Activated CD4-positive, CD25-positive, alpha-beta regulatory T cell (primary cell): ENCODE measurements at regions not wholly inside any gene's neighbourhood (a gene's known extent, or its start where the extent isn't known, plus 50 kb on each side); places are given as distances from the start of the nearest gene placed in this dataset.
"Not testable (repeated sequence)": the region's sequence is repeated elsewhere in the genome, so short reads cannot be mapped to it uniquely, and the experiment has no call there.

Experiments used
- DNase-seq, 4 experiments: peaks; one replicate each; lab custom pipeline; 2025; lab: John Stamatoyannopoulos, UW

DNA sequence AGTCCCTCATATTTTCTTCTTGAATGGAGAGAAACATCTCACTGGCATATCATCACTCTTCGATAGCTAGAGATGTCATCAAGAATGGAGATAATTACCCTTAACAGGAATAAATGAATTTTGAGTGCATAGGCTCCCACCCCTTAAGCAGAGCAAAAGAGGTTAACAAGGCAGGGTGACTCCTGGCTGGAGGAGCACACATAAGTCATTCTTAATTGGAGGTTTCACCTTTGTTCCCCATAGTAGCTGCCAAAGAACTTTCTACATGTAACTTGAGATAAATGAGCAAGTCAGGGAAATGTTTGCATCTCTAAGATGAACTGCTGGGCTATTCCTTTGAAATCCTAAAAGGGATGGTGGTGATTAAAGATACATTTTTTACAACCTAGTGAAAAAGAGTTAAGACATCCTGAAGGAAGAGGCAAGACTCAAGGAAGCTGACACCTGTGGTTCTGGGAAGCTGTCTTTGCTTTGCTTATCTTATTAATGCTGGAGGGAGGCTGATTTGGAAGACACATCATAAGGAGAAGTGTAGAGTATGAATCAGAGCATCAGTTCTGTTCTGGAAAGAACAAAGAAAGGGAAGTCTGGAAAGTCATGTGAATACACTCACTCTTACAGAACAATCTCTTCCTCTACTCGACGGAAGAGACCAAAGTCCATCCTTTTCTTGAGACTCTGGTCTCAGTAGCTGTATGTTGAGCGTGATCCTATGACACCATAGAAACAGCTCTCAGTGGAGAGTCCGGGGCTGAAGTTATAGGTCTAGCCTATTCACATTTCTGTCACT, 326.3 kb downstream of the OSTF1 start:
- DNase-seq: no peak

DNA sequence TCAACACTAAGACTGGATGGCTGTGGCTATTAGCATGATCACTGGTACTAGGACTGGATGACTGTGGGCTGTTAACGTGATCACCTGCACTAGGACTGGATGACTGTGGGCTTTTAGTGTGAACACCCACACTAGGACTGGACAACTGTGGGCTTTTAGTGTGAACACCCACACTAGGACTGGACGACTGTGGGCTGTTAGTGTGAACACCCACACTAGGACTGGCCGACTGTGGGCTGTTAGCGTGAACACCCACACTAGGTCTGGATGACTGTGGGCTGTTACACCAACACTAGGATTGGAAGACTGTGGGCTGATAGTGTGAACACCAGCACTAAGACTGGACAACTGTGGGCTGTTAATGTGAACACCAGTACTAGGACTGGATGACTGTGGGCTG, 329.2 kb downstream of the OSTF1 start:
- DNase-seq: no peak

DNA sequence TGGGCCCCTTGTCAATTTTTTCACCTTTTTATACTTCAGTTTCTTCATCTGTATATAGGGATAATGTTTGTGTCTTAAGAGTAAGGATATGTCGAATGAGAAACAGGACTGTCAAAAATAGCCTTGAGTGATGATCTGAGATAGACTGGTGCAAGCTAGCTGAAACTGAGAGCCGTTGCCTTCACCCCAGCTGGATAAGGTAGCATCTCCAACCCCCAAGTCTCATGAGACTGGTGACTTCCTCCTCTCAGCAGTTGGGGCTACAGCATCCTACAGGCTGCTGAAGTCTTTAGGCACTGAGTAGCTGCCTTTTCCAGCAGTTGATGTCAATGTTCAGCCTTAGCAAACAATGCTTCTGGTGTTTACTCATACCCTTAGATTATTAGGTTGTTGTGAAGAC, 330.2 kb downstream of the OSTF1 start:
- DNase-seq: no peak

DNA sequence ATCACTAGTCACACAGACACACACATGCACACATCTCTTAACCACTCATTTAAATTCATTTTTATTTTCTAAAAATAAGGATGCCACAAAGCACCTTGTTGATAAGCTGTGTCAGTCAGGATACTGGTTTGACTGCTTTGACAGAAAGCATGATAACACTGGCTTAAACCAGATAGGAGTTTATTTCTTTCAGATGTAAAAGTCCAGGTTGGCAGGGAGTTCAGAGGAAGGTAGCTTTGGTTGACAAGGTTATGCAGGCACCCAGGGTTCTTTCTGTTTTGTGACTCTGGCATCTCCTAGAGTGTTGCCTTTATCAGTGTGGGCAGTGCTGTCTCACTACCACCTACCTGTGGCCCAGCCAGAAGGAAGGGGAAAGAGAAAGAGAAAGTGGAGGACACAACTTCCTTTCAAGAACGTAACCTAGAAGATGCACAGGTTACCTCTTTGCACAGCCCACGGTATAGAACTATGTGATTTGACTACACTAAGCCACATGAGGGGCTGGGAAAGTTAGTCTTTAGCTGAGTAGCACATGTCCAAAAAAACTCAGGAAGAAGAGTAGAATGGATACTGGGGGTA, 334.7 kb downstream of the OSTF1 start:
- no peak for DNase-seq

DNA sequence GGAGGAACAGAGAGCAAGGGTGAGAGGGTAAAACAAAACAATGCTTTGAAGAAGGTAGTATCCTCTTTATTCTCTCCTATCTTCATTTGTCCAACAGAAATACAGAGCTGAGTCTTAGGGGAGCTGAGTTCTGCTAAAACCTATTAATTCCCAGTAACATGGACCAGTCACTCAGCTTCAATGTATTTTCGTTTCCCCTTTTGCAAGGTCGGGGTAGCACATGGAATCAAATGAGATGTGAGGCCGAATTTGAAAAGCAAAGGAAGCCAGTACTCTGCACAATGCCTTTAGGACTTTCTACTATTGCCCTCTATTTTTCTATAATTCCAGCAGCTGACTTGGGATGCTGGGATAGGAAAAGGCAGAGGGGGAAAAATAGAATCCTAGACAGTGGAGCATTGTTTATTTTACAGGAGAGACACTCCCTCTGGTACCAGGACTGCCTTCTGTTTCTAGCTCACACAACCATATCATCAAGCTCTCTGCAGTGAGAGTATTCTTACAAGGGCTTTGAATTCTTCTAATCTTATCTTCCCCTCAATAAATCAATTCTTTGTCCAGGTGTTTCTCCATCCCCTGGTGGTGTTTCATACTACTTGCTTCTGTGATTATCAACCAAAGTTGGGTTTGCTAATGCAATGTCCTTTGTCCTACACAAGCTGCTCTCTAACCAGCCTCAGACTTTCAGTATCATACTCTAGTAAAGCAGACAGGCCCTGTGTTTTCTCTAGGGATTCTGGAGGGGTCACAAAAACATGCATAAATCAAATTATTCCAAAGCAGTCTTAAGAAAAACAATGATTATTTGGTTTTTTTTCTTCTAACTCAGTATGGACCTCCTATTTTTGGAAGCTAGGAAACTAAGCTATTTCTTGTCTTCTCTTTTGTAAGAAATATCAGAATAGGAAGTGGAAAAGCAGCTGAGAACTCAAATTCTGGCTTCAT, 341.5 kb downstream of the OSTF1 start:
- DNase-seq: no peak

DNA sequence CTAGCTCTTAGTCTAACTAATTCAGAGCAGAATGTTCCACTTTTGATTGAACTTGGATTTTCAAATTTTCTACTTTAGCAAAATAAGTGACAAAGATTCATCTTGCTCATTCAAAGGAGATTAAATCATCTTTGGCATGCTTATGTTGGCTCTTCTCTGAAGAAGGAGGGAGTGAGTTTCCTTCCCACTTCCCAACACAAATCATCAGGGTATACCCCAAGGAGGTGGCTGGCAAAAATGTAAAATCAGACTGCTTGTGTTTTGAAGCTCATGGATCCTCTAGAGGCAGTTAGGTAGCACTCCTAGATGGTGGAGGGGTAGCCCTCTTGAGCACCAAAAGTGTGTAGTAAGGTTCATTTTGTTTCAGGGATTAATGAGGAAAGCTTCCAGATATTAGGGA, 343.1 kb downstream of the OSTF1 start:
- DNase-seq: no peak

DNA sequence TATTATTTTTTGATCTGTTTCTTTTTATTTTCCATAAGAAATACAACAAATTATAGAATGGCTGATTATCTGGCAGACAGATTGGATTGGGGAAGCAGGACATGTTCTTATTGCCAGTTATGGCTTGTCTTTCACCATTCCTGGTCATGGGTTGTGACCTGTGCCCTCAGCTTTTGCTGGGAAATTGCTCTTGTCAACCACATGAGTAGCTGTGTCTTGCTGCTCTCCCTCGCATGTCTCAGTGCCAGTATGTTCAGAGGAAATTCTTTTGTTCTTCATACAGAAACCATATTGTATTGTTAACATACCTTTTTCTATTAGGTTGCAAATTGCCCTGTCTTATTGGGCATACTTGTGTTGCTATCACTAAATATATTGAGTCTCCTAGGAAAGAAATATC, 344.1 kb downstream of the OSTF1 start:
- no peak for DNase-seq

DNA sequence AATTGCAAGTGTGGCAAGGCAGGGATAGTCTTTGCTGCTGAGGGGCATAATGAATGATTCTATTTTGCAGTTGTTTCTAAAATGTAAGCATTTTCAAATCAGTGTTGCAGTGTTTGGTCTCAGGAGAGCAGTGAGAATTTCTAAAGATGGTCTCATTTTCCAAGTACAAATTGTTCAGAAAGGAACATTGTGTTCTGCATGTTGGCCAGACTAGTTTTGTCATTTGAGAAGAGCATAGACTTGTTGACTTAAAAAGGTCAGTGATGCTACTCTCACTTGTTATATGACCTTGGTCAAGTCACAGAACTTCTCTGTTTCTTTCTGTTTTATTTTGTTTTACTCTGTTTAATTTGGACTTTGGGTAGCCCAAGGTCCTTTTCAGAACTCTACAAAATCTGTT, 344.6 kb downstream of the OSTF1 start:
- no peak for DNase-seq

DNA sequence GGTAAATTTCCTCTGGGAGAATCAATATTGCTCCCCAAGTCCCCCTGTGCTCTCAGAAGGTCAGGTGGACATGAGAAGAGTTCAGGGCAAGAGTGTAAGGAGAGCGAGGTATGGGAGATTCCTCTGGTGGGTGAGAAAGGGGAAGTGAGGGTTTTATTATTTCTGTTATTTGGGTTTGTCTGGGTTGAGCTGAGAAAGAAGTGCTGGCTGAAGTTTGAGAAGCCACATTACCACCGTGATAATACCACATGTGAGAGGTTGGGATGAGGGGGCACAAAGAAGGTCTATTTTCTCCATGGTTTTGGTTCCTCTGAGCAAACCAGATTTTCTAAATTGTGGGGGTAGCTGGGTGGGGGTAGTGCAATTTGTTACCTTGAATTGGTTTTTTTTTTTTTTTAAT, 350.4 kb downstream of the OSTF1 start:
- DNase-seq: no peak

DNA sequence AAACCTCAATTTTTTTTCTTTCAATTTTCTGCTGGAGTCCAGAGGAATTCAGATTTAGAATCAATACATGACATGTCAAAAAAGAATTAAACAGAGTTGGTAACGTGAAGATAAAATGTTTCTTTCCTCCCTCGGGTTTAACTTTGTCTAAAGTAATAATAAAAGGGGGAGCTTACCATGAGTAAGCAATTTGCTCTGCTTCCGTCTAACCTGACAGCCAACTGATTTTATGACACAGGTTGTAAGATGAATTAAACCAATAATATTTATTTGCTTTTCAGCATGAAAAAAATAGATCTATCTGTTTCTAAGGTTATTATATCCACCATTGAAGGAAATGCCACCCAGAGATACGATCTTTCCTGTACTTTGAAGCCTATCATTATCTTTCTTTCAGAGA, 352.6 kb downstream of the OSTF1 start:
- DNase-seq: no peak

DNA sequence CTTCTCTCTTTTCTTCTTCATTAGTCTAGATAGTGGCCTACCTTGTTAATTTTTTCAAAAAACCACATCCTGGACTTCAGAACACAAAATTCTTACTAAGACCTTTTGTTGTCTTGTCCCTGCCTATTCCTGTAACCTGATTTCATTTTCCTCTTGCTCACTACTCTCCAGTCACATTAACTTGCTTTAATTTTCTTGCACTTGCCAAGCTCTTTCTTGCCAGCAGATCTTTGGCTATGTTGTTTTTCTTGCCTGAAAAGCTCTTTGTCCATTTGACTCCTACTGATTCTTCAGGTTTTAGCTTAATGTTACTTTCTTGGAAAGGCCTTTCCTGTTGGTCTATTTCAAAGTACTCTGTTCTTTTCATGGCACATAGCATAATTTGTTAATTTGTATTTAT, 356.8 kb downstream of the OSTF1 start:
- DNase-seq: no peak

DNA sequence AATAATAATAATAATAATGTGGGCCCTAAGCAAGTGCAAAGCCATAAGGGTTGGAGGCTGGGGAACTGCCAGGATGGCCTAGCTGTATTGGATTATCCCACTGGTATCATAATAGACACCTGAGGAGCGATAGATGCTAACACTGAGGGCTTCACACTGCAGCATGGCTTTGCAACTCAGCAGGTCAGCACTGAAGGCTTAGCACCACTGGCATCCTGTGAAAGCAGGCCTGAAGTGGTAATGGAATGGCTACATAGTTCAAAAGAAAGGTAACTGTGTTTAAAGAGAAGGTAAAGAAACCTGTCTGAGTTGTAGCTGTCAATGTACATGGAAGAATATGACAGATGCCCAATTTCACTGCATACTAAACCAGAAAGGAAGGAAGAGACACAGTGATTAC, 359.0 kb downstream of the OSTF1 start:
- DNase-seq: no peak

DNA sequence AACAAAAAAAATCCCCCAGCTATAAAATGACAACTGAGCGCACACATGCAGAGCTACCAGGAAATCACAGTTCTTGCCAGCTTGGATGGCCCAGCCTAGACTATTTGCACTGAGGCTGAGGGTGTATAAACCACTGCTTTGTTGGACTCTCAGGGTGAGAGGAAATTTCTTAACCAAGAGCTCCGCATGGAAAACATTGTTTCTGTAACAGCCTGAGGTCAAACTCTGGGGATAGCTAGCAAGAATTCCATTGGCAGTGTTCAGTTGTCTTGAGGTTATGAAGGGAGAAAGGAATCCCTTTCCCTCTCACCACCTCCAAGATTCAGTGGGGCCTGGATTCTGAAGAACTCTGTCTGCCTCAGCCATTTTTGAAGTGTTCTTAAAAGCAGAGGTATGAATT, 360.0 kb downstream of the OSTF1 start:
- DNase-seq: no peak

DNA sequence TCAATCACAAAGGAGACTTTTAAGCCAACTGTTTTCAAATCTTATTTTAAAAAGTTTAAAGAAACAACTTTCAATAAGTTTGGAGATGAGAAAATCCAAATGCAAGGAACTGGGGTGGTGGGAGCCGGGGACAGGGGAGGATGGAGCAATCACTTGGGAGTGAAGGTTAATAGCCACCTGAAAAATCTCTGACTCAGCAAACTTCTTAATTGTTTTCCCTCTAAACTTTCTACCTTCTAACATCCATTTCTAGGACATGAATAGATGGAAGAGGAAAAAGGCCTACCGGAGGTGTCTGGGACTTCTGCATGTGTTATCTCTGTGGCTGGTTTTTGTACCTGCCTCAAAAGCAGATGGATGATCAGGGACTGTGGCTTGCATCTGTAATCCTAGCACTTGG, 360.6 kb downstream of the OSTF1 start:
- no peak for DNase-seq

DNA sequence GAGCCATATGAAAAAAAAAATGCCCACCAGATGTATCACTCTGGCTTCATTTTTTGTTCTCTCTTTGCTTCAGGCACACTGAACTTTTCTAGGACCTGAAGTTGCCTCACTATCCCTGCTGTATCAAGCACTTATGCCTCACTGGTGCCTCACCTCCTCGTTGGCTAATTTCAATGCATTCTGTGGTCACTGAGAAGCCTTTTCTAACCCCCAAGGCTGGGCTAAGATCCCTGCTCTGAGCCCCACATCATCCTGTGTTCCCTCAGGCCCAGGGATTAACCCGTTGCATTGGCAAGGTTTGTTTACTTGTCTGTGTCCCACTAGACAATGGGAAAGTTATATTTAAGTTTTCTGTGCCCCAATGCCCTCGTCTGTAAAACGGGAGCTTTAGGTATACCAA, 362.7 kb downstream of the OSTF1 start:
- no peak for DNase-seq

DNA sequence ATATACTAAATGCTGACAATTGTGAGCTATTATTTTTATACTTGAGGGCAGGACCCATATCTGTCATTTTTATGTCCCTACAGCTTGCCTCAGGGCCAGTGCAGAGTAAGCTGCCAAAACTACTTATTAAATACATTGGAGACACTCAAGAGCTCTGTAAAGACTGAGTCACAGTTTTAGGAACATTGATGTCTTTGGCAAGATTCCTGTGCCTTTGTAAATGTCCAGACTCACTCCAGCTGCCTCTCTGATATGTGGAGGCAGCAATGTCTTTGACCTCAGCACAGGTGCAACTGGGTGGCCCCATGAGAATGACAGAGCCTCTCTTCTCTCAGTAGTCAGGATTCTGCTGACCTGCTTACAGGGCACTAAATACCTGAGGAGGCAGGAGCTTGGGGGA, 363.2 kb downstream of the OSTF1 start:
- DNase-seq: no peak

DNA sequence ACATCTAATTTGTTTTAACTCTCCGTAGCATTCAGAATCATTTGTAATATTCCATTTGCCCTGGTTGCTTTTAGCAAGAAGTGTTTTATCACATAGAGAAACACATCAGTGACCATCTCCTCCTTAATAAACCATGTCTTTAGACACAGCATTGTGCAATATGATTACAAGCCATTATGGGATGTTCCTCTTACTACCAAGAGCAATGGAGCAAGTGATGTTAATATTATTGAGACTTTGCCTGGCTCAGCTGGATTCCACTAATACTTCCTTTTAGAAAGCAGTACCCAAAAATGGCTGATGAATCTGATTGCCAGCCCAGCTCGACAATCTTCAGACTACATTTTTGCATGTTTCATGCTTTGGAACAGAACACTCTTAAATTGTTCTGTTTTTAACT, 364.2 kb downstream of the OSTF1 start:
- DNase-seq: no peak

DNA sequence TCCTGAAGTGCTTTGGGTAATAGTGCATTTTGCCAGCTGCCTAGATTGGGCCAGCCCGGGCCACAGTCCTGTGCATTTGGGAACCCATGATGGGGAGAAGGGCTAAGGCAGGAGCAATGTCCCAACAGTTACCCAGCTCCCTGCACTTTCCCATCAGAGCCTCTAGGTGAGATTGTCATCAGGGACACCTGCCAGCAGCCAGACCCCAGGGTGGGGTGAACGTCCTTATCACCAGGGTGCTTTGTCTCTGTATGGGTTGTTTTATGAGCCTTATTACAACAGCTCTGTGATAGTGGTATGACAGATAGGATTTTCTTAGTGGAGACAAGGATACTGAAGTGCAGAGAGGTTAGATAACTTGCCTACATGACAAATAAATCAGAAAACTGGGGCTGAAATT, 365.7 kb downstream of the OSTF1 start:
- no peak for DNase-seq

DNA sequence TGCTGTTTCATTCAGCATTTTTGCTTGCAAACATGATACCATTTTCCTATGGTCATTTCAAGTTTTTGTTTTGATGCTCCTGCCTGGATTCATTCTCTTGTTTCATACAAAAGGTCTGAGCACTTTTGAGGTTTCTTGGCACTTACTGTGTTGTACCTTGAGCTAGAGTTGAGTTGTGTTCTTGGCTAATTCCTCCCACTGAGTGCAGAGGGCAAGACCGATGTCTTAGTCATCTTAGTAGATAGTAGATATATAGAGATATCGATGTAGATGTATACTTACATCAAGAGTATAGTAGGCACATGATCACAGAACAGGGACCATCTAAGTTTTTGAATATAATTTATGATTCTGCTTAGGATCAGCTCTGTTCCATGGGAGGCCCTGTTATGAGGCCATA, 366.6 kb downstream of the OSTF1 start:
- no peak for DNase-seq

DNA sequence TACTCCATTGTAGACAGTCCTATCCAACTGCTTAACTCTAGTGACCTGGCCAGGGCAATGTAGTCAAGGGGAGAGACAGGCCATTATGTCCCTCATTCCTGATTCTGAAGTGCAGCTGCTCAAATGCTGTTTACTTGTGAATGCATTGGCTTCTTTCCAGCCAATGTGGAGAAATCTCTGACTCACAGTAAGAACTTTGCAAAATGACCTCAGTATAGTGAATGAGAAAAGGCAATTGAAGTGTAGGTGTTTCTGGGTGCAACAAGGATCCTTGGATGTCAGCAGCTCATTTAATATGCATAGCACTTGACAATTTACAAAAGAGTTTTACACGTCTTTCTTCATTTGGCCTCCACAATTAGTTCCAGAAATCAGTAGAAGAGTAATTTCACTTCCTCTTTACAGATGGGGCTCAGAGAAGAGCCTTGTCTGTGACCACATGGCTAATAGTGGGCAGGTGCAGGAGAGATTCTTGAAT, 367.2 kb downstream of the OSTF1 start:
- DNase-seq: no peak

DNA sequence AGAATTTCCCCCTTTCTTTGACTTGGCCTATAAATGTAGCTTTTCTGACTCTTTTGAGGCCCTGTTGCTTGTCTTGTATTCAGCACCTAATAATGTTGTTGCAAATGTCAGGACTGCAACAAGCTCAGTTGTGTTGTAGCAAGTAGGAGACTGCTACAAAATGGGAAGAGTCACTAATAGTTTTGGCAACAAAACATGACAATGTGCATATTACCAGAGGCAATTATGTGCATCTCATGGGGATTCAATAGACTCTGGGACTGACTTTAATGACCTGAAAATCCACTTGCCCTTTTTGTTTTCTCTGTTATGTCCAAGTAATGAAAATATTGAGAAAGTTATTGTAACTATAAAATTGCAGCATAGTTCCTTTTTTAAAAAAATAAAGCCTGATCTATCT, 368.4 kb downstream of the OSTF1 start:
- DNase-seq: no peak

DNA sequence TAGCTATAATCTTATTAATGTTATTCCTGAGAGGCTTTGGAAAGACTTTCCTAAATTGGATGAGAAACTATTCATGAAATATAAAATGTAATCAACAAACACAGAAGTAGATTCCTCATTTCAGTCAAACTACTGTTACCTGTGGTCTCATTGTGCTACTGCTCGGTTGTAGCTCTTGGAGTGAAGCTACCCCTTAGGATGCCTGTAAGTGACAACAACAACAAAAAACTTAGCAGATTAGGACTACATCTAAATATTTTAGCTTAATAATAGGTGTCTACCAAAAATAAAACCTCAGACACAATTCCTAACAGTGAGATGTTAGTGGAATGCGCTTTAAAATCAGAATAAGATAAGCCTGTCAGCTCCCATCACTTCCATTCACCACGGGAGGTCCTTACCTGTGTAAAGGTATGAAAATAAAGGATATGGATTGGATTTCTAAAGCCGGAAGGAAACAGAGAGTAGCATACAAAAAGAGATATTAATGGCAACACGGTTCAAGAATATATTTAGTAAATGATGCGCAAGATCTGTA, 369.2 kb downstream of the OSTF1 start:
- DNase-seq: no peak

DNA sequence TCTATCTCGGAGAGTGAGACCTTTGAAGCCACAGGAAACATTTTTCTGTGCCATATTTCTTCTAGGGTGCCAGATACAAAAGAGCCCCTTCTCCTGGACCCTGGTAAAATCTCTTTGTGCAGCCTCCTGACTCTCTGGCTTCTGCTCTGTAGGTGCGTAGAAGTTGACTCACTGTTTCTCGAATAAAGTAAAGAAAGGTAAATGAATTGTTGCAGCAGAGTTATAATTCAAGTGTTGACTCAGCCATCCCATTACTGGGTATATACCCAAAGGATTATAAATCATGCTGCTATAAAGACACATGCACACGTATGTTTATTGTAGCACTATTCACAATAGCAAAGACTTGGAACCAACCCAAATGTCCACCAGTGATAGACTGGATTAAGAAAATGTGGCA, 371.0 kb downstream of the OSTF1 start:
- DNase-seq: not testable (repeated sequence)
